ENCODE measurements at regions not wholly inside any gene's neighbourhood (a gene's known extent, or its start where the extent isn't known, plus 50 kb on each side); places are given as distances from the start of the nearest gene placed in this dataset.

GRCh38 chr4:176400816-176401461 is 81.2 kb downstream of the SPCS3 start:
- H3K4me3 ChIP-seq (ENCODE audit: low read depth, low read length) = no peak overlapping the region
- ChIA-PET POLR2A (no interaction called here), CTCF (no interaction called here)
- no peak for DNase-seq (ENCODE audit: low read depth, low spot score)
- no peaks in the 10 kb centered on the region for H3K9me3 ChIP-seq (ENCODE audit: control insufficient read depth, insufficient read depth, low read length)
- no peaks in the 10 kb centered on the region for H3K27me3 ChIP-seq (ENCODE audit: control insufficient read depth, insufficient read depth, low read length)
- TF ChIP-seq CTCF (IDR thresholded peaks at IDR 0.05; ENCODE audit: low read depth, low read length) = no peak
- H3K27ac ChIP-seq (ENCODE audit: low read depth, low read length) = peak overlapping the region; percentile 54

DNA sequence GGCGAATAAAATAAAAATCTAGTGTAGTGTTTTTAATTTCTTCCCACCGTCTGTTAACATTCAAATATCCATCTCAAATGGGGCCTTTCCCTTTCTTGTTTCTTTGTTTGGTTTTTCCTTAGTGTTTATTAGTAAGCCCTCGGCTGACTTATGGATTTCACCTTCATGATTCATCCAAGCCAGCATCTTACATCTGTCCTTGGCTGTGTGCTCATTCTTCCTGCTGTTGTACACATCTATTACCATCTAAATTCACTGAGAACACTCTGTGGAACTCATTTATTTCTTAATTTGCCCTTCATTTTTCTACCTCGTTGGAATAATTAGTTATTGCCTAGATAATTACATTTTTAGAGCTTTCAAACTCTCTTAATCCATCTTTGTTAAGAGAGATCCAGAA is 84.9 kb downstream of the SPCS3 start:
- no peak for TF ChIP-seq CTCF (IDR thresholded peaks at IDR 0.05; ENCODE audit: low read depth, low read length)
- DNase-seq (ENCODE audit: low read depth, low spot score) = no peak
- H3K27me3 ChIP-seq (ENCODE audit: control insufficient read depth, insufficient read depth, low read length) = no peaks in the 10 kb centered on the region
- CTCF ChIA-PET = no interaction called here
- no peak overlapping the region for H3K4me3 ChIP-seq (ENCODE audit: low read depth, low read length)
- POLR2A ChIA-PET = interaction anchor here (0.7 kb wide), 1 partner anchor 769 kb away, joined by 3 read pairs; no protein-coding TSS in a partner anchor
- H3K27ac ChIP-seq (ENCODE audit: low read depth, low read length) = no peak overlapping the region
- no peaks in the 10 kb centered on the region for H3K9me3 ChIP-seq (ENCODE audit: control insufficient read depth, insufficient read depth, low read length)

DNA sequence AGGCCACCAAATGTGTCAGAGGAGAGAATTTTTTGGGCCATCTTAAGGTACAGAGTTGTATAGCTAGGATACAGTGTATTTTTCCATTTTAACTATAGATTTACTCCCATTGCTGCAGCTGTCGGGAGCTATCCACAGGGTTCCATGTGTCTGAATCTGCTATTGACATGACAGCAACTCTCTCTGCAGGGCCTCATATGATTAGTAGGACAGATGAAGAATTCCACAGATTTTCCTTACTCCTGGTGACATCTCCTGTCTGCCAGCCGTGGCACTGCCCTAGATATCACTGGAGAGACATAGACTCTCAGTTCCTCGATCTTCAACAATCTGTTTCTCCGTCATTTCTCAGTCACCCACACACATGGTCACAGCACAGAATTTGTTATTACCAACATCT is 86.5 kb downstream of the SPCS3 start:
- no peaks in the 10 kb centered on the region for H3K27me3 ChIP-seq (ENCODE audit: control insufficient read depth, insufficient read depth, low read length)
- DNase-seq (ENCODE audit: low read depth, low spot score) = no peak
- no peak overlapping the region for H3K4me3 ChIP-seq (ENCODE audit: low read depth, low read length)
- no peak for TF ChIP-seq CTCF (IDR thresholded peaks at IDR 0.05; ENCODE audit: low read depth, low read length)
- ChIA-PET POLR2A (no interaction called here), CTCF (no interaction called here)
- no peak overlapping the region for H3K27ac ChIP-seq (ENCODE audit: low read depth, low read length)
- peaks cover 5% of the 10 kb centered on the region for H3K9me3 ChIP-seq (ENCODE audit: control insufficient read depth, insufficient read depth, low read length)

- peaks cover 6% of the 10 kb centered on the region for H3K9me3 ChIP-seq (ENCODE audit: control insufficient read depth, insufficient read depth, low read length)
- ChIA-PET POLR2A (no interaction called here), CTCF (no interaction called here)
- no peak for DNase-seq (ENCODE audit: low read depth, low spot score)
- no peak overlapping the region for H3K27ac ChIP-seq (ENCODE audit: low read depth, low read length)
- no peak overlapping the region for H3K4me3 ChIP-seq (ENCODE audit: low read depth, low read length)
- no peak for TF ChIP-seq CTCF (IDR thresholded peaks at IDR 0.05; ENCODE audit: low read depth, low read length)
- no peaks in the 10 kb centered on the region for H3K27me3 ChIP-seq (ENCODE audit: control insufficient read depth, insufficient read depth, low read length)
Measured at GRCh38 chr4:176406736-176407135, 87.0 kb downstream of the SPCS3 start.

DNA sequence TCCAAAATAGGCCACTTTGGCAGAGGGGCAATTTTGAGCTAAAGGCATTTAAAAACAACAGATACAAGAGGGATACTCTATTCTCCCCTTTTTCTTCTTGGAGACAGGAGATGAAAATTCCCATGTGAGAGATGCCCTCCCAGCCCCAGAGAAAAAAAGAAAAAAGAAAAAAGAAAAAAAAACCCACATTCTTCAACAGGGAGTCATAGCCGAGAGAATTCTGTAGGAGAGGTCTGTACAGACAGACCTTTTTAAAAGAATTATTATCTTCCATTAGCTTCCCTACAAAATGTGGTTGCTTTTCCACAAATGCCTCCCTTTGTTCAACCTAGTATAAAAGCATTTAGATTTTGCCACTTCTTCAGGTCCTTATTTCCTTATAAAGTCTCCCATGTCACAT is 89.9 kb downstream of the SPCS3 start:
- Histone ChIP-seq H3K9me3 (ENCODE audit: control insufficient read depth, insufficient read depth, low read length) (peaks cover 6% of the 10 kb centered on the region), H3K4me3 (ENCODE audit: low read depth, low read length) (no peak overlapping the region), H3K27me3 (ENCODE audit: control insufficient read depth, insufficient read depth, low read length) (no peaks in the 10 kb centered on the region), H3K27ac (ENCODE audit: low read depth, low read length) (no peak overlapping the region)
- no peak for DNase-seq (ENCODE audit: low read depth, low spot score)
- ChIA-PET CTCF (interaction anchor here (0.6 kb wide), 2 partner anchors 178 to 650 kb away, joined by 3 read pairs; no protein-coding TSS in a partner anchor), POLR2A (no interaction called here)
- no peak for TF ChIP-seq CTCF (IDR thresholded peaks at IDR 0.05; ENCODE audit: low read depth, low read length)

Measured in AG04450 (cell line).